Activated CD4-positive, alpha-beta memory T cell treated with anti-CD3 and anti-CD28 coated beads, Interleukin-2, amount 10 ng/mL, durations not matched to agents 7 days and 5 days (primary cell): ENCODE measurements at regions not wholly inside any gene's neighbourhood (a gene's known extent, or its start where the extent isn't known, plus 50 kb on each side); places are given as distances from the start of the nearest gene placed in this dataset.

Experiments
- CTCF ChIA-PET: fragments of 350-600 bp; sonication (Branson Sonifier 250); formaldehyde crosslinking; loops from one replicate; lab custom pipeline; 2021; ENCODE audit warnings: antibody characterized with exemption, inconsistent platforms; lab: Charles Lee
- POLR2A ChIA-PET: fragments of 350-600 bp; sonication (Branson Sonifier 250); formaldehyde crosslinking; loops from one replicate; lab custom pipeline; 2021; ENCODE audit warnings: antibody characterized with exemption; lab: Charles Lee
- DNase-seq: peaks from one replicate; pipeline ENCODE4 v3.0.0-alpha.2; 2020
- H3K27ac Mint-ChIP-seq: one replicate; pipeline ENCODE4 v1.8.0; 2021; ENCODE audit warnings: mild to moderate bottlenecking, mixed read lengths
- H3K27me3 Mint-ChIP-seq: one replicate; pipeline ENCODE4 v1.8.0; 2021; ENCODE audit warnings: mixed read lengths
- H3K36me3 Mint-ChIP-seq: one replicate; pipeline ENCODE4 v1.8.0; 2021; ENCODE audit warnings: low read depth, mixed read lengths
- H3K4me1 Mint-ChIP-seq: one replicate; pipeline ENCODE4 v1.8.0; 2021; ENCODE audit warnings: mixed read lengths
- H3K4me3 Mint-ChIP-seq: one replicate; pipeline ENCODE4 v1.8.0; 2021; ENCODE audit warnings: mild to moderate bottlenecking, mixed read lengths
- H3K9me3 Mint-ChIP-seq: one replicate; pipeline ENCODE4 v1.8.0; 2021; ENCODE audit warnings: mixed read lengths

DNA sequence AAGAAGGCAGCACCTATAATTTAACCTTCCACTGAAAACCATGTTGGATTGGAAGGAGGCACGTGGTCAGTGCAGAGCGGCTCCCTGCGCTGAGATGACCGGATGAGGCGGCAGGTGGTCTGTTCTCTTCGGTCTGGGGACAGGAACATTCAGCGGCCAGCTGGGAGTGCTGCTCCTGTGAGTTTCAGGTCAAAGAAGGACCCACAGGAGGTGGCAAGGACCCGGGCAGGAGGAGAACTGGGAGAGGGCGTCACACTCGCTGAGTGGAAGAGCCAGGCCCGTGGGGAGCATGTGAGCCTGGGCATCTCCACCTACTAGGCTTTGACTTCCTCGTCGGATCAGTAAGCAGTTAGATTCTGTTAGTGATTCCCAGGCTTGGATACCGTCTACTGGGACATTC is 113.4 kb upstream of the SHH start:
- no peak for DNase-seq
- CTCF ChIA-PET = no interaction called here
- no peak overlapping the region for H3K4me3 Mint-ChIP-seq
- peaks cover 2% of the 10 kb centered on the region for H3K27me3 Mint-ChIP-seq
- no peaks in the 10 kb centered on the region for H3K36me3 Mint-ChIP-seq
- POLR2A ChIA-PET = no interaction called here
- H3K27ac Mint-ChIP-seq = no peak overlapping the region
- H3K4me1 Mint-ChIP-seq = no peaks in the 10 kb centered on the region
- no peaks in the 10 kb centered on the region for H3K9me3 Mint-ChIP-seq

DNA sequence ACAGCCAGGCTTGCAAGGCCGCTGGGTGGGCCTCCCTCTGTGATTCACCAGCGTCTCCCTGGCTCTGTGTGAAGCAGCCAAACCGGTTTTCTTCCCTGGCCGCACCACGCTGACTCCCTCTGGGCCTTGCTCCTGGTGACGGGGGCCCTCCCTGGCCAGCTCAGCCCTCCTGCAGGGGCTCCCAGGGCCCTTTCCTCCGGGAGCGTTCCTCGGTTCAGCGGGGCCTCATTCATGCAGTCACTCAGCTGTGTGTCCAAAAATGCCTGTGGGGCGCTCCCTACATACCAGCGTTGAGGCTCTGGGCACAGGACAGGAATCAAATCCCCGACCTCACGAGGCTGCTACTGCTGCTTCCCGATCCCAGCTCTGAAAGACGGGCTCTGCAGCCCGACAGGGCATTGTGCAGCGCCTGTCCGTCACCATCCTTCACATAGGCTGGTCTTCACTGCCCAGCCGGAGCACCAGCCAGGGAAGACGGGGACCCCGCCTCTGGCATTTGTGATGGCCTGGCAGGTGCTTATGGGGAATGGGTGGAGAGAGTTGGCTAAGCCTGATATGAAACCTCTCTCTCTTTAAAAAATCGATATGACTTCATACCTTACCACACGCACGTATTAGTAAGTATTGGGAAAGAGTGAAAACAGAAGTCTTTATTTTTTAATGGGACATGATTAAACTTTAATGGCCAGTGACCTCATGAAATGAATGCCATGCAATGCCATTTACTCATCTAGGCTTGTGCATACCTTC is 110.0 kb upstream of the SHH start:
- H3K4me3 Mint-ChIP-seq = no peak overlapping the region
- no peaks in the 10 kb centered on the region for H3K36me3 Mint-ChIP-seq
- H3K4me1 Mint-ChIP-seq = no peaks in the 10 kb centered on the region
- H3K27ac Mint-ChIP-seq = no peak overlapping the region
- H3K9me3 Mint-ChIP-seq = peaks cover 6% of the 10 kb centered on the region
- ChIA-PET CTCF (no interaction called here), POLR2A (no interaction called here)
- H3K27me3 Mint-ChIP-seq = no peaks in the 10 kb centered on the region
- no peak for DNase-seq

DNA sequence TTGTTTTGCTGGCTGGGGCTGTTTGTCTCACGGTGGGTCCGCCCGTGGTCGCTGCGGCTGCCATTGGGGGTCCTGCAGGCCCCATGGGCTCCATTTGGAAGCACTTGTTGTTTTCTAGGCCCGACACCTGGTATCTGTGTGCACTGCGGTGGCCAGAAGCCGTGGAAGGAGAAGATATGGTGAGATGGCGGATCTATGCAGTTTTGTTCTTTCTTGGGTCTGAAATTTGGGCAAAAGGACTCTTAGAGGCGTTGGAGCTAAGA is 109.5 kb upstream of the SHH start:
- DNase-seq = no peak
- Mint-ChIP-seq H3K36me3 (no peaks in the 10 kb centered on the region), H3K27ac (no peak overlapping the region), H3K4me1 (no peaks in the 10 kb centered on the region), H3K4me3 (no peak overlapping the region), H3K9me3 (peaks cover 6% of the 10 kb centered on the region), H3K27me3 (no peaks in the 10 kb centered on the region)
- POLR2A ChIA-PET = no interaction called here
- CTCF ChIA-PET = no interaction called here

DNA sequence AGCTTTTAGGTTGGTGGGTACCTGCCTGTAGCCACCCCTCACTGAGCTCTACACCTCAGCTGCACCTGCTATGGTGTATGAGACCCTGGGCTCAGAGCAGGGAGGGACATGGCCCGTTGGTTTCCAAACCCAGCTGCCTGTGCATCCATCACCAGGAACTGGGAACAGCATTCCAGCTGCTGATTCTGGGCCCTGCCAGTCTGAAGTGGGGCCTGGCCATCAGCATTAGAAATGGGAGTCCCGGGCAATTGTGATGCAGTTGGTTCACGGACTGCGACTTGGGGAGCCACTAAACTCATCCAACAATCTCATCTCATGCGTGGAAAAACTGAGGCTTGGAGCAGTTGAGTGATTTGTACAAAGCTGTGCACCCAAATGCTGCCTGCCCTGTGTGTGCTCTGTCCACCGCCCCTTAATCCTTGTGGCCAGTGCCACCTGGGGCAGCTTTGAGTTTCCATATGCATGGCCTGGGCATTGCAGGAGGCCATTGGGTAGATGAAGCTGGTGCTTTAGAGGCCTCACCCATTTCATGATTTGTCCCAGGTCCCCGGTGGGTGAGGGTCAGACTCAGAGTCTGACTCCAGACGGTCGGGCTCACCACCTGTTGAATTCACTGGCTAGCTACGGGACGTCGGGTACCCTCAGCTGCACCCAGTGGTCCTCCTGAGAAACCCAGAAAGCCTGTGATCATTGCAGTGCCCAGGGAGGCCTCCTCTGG is 109.0 kb upstream of the SHH start:
- H3K4me1 Mint-ChIP-seq = no peaks in the 10 kb centered on the region
- no peak for DNase-seq
- no peak overlapping the region for H3K4me3 Mint-ChIP-seq
- H3K27me3 Mint-ChIP-seq = no peaks in the 10 kb centered on the region
- H3K9me3 Mint-ChIP-seq = peaks cover 6% of the 10 kb centered on the region
- CTCF ChIA-PET = no interaction called here
- no peak overlapping the region for H3K27ac Mint-ChIP-seq
- POLR2A ChIA-PET = no interaction called here
- no peaks in the 10 kb centered on the region for H3K36me3 Mint-ChIP-seq

DNA sequence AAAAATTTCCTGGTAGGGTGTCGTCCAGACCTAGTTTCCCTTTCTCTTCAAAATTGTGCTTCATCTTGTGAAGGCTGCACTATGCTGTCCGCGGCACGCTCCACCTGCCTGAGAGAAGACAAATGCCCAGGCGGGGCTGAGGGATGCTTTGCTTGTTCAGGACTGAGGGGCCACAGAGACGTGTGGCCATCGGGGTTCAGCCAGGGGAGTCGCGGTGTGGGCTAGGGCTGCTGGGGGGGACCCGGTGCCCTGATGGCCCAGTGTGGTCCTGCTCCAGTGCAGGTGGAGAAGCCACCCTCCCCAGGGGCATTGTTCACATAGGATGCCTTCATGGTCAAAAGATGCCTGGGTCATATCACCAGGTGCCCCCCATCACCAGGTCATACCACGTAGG is 107.8 kb upstream of the SHH start:
- ChIA-PET POLR2A (no interaction called here), CTCF (no interaction called here)
- DNase-seq = no peak
- Mint-ChIP-seq H3K4me1 (no peaks in the 10 kb centered on the region), H3K9me3 (peaks cover 6% of the 10 kb centered on the region), H3K27ac (no peak overlapping the region), H3K36me3 (no peaks in the 10 kb centered on the region), H3K4me3 (no peak overlapping the region), H3K27me3 (no peaks in the 10 kb centered on the region)

DNA sequence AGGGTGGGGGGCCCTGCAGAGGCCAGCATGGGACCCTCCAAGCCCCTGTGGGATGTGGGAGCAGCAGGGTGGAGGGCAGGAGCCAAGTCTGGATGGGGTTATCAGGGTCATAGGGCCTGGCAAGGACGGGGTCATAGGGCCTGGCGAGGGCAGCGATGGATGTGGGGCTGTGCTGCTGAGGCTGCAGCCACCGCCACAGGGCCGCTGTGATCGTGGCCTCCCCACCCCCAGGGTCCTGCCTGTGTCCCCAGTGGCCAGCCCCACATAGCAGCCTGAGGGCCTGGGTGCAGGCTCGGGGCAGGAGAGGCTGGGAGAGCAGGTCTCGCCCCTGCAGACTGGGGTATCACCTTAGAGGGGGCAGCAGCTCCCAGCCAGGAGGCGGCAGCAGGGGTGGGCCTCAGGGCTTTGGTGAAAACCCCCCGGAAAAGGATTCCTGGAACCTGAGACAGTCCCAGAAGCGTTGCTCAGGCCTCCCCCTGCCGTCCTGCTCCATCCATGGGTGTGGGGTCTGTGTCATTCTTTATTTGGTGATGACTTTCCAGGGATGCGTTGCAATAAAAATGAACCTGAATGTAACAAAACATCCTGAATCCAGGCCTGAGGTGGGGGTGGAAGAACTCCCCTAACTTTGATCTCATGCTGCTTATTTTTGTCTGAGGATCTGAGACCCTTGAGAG is 107.3 kb upstream of the SHH start:
- no peaks in the 10 kb centered on the region for H3K27me3 Mint-ChIP-seq

DNA sequence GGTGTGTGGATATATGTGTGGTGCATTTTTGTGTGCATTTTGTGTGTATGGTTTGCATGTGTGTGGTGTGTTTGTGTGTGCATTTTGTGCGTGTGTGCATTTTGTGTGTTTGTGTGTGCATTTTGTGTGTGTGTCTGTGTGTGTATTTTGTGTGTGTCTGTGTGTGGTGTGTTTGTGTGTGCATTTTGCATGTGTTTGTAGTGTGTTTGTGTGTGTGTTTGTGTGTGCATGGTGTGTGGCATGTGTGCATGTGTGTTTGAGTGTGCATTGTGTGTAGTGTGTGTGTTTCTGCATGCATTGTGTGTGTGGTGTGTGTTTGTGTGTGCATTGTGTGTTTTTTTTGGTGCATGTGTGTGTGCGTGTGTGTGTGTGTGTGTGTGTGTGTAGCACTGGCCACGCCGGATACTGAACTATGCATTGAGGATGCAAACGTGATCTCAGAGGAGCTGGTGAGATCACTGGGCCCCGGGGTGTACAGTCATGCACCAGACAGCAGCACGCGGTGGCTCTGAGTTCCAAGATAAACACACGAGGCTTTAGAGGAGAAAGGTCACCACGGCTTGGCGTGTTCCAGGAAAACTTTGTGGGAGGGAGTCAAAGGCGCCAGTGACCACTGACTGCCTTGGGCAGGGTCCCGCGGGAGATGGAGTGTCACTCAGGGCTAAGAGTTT is 106.6 kb upstream of the SHH start:
- ChIA-PET CTCF (no interaction called here), POLR2A (no interaction called here)
- Mint-ChIP-seq H3K27me3 (no peaks in the 10 kb centered on the region), H3K4me3 (no peak overlapping the region), H3K4me1 (no peaks in the 10 kb centered on the region), H3K36me3 (no peaks in the 10 kb centered on the region), H3K9me3 (peaks cover 6% of the 10 kb centered on the region), H3K27ac (no peak overlapping the region)
- DNase-seq = no peak

More for the DNA sequence above, 107.3 kb upstream of the SHH start:
- Mint-ChIP-seq H3K27ac (no peak overlapping the region), H3K9me3 (peaks cover 6% of the 10 kb centered on the region), H3K36me3 (no peaks in the 10 kb centered on the region), H3K4me1 (no peaks in the 10 kb centered on the region), H3K4me3 (no peak overlapping the region)
- CTCF ChIA-PET = no interaction called here
- no peak for DNase-seq
- POLR2A ChIA-PET = no interaction called here

DNA sequence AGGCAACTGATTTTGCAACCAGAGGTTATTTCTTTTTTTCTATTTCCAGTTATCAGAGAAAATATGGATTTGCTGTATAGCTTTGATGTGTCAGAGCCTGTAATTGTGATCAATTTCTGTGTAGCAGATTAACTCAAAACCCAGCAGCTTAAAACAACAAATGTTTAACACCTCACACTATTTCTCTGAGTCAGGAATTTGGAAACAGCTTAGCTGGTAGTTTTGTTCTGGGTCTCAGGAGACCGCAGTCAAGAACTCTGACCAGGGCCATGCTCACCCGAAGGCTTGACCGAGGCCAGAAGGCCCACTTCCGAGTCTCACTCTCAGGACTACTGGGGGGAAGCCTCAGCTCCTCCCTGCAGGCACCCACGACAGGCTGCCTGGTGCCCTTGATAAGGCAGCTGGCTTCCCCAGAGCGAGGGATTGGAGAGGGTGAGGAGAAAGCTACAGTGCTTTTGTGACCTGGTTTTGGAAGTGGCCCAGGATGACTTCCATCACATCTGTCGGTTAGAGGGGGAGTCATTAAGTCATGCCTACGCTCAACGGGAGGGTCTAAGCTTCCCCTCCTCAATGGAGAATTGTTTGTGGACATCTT is 105.7 kb upstream of the SHH start:
- ChIA-PET CTCF (no interaction called here), POLR2A (no interaction called here)
- no peak overlapping the region for H3K27ac Mint-ChIP-seq
- H3K36me3 Mint-ChIP-seq = no peaks in the 10 kb centered on the region
- H3K4me1 Mint-ChIP-seq = no peaks in the 10 kb centered on the region
- no peak overlapping the region for H3K4me3 Mint-ChIP-seq
- H3K9me3 Mint-ChIP-seq = peaks cover 10% of the 10 kb centered on the region
- no peak for DNase-seq
- H3K27me3 Mint-ChIP-seq = no peaks in the 10 kb centered on the region

DNA sequence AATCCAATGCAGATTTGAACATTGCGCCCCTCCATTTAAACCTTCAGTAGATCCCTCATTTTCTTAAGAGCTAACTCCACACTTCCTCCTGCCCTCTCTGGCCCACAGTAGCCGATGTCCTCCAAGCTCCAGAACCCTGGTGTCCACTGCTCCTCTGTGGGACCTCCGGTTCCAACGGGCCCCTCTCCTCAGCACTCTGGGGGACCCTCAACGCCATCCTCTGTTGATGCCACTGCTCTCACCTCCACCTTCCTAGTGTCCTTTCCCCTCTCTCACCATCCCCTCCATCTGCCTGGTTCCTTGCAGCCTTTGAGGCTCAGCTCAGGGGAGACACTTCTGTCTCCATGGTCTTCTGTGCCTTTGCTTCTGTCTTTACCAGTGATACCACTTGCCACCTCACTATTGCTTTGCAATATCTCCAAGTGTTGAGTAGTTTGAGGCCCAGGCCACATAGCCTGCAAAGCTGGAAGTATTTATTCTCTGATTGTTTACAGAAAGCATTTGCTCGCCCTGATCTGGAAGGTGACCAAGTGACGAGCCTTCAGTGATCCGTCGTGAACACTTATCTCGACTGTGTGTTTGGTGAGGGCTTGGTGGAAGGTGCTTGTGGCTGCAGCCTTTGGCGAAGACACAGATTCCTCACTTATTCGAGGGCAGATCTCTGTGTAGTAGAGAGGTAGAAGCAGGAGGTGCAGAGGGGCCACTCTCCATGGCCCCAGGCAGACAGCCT is 104.8 kb upstream of the SHH start:
- H3K27me3 Mint-ChIP-seq = no peaks in the 10 kb centered on the region
- H3K36me3 Mint-ChIP-seq = no peaks in the 10 kb centered on the region
- no peak overlapping the region for H3K27ac Mint-ChIP-seq
- H3K4me1 Mint-ChIP-seq = no peaks in the 10 kb centered on the region
- no peak overlapping the region for H3K4me3 Mint-ChIP-seq
- peaks cover 13% of the 10 kb centered on the region for H3K9me3 Mint-ChIP-seq
- no peak for DNase-seq
- ChIA-PET POLR2A (no interaction called here), CTCF (no interaction called here)

DNA sequence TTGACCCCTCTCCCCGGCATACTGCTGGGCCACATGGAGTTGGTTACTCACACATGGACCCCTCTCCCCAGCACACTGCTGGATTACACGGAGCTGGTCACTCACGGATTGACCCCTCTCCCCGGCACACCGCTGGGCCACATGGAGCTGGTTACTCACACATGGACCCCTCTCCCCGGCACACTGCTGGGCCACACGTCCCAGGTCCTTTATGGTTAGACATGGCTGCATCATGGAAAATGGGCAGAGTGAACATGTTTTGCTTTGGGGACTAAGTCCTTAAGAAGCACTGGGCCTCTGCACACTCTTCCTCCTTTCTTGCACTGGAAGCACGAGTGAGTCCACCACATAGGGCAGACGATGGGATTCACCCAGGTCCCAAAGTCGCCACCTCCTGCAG is 102.1 kb upstream of the SHH start:
- H3K27me3 Mint-ChIP-seq = no peaks in the 10 kb centered on the region
- POLR2A ChIA-PET = no interaction called here
- no peaks in the 10 kb centered on the region for H3K36me3 Mint-ChIP-seq
- H3K4me3 Mint-ChIP-seq = no peak overlapping the region
- CTCF ChIA-PET = no interaction called here
- H3K9me3 Mint-ChIP-seq = peaks cover 20% of the 10 kb centered on the region
- DNase-seq = no peak
- H3K27ac Mint-ChIP-seq = no peak overlapping the region
- H3K4me1 Mint-ChIP-seq = no peaks in the 10 kb centered on the region

DNA sequence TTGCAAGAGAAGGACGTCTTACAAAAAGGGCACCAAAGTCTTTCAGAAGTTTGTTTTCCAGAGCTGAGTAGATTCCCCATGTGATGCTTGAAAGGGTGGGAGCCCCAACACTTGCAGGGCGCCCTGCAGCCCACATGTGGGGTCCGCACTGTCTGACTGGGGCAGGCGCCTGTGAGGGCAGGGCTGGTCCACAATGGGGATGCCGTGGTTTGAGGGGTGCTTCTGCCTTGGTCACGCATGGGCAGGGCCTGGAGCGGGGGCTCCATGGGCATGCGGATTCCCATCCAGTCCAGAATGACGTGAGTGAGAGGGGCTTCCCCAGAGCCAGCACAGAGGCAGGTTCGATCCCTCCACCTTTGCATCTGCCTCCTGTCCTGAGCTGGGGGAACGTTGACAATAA is 101.5 kb upstream of the SHH start:
- H3K4me1 Mint-ChIP-seq = no peaks in the 10 kb centered on the region
- H3K27me3 Mint-ChIP-seq = no peaks in the 10 kb centered on the region
- DNase-seq = no peak
- ChIA-PET POLR2A (no interaction called here), CTCF (no interaction called here)
- H3K36me3 Mint-ChIP-seq = no peaks in the 10 kb centered on the region
- H3K4me3 Mint-ChIP-seq = no peak overlapping the region
- H3K27ac Mint-ChIP-seq = no peak overlapping the region
- peaks cover 20% of the 10 kb centered on the region for H3K9me3 Mint-ChIP-seq

DNA sequence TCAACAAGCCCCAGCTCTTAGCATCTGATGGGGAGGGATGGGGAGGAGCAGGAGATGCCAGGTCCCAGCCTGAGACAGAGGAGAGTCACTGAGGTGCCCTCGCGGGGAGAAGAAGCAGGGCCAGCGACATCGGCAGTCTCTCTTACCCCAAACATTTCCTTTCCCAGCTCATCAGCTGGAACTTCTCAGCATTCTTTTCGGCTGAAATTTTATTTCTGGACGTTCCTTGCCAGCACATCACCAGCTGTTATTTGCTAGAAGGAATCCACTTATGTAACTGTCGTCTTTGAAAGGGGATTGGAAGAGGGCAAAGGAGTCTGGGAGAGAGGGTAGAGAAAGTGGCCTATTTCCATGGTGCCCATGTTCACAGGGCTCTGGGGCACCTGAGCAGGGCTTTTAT is 101.0 kb upstream of the SHH start:
- H3K36me3 Mint-ChIP-seq = no peaks in the 10 kb centered on the region
- DNase-seq = no peak
- no peak overlapping the region for H3K4me3 Mint-ChIP-seq
- CTCF ChIA-PET = no interaction called here
- no peaks in the 10 kb centered on the region for H3K4me1 Mint-ChIP-seq
- POLR2A ChIA-PET = no interaction called here
- H3K9me3 Mint-ChIP-seq = peaks cover 16% of the 10 kb centered on the region
- H3K27me3 Mint-ChIP-seq = no peaks in the 10 kb centered on the region
- H3K27ac Mint-ChIP-seq = no peak overlapping the region
